Parathyroid adenoma (tissue), 2 donors: ENCODE measurements at regions not wholly inside any gene's neighbourhood (a gene's known extent, or its start where the extent isn't known, plus 50 kb on each side); places are given as distances from the start of the nearest gene placed in this dataset.

ENCODE experiments used
- H2AFZ ChIP-seq: fragments of 300-600 bp; sonication (generic); one replicate; pipeline ENCODE4 v1.7.0; 2017; ENCODE audit warnings: antibody characterized with exemption, mild to moderate bottlenecking
- H3K27ac ChIP-seq: fragments of 300-600 bp; sonication (generic); one replicate; pipeline ENCODE4 v1.7.0; 2017
- H3K27me3 ChIP-seq: fragments of 300-600 bp; sonication (generic); one replicate; pipeline ENCODE4 v1.7.0; 2017; ENCODE audit warnings: low read length; ENCODE audit not compliant: control insufficient read depth, insufficient read depth
- H3K36me3 ChIP-seq: fragments of 300-600 bp; sonication (generic); one replicate; pipeline ENCODE4 v1.7.0; 2017; ENCODE audit warnings: low read length; ENCODE audit not compliant: control insufficient read depth, insufficient read depth
- H3K4me1 ChIP-seq: fragments of 300-600 bp; sonication (generic); one replicate; pipeline ENCODE4 v1.7.0; 2017; ENCODE audit warnings: control low read depth
- H3K4me2 ChIP-seq: fragments of 300-600 bp; sonication (generic); one replicate; pipeline ENCODE4 v1.7.0; 2017; ENCODE audit warnings: low read length
- H3K4me3 ChIP-seq: fragments of 300-600 bp; sonication (generic); one replicate; pipeline ENCODE4 v1.7.0; 2017; ENCODE audit warnings: low read depth, low read length
- H3K79me2 ChIP-seq: fragments of 300-600 bp; sonication (generic); one replicate; pipeline ENCODE4 v1.7.0; 2017; ENCODE audit warnings: control low read depth
- H3K9ac ChIP-seq: fragments of 300-600 bp; sonication (generic); one replicate; pipeline ENCODE4 v1.7.0; 2017; ENCODE audit warnings: mild to moderate bottlenecking
- H3K9me3 ChIP-seq: fragments of 300-600 bp; sonication (generic); one replicate; pipeline ENCODE4 v1.7.0; 2017; ENCODE audit warnings: low read length; ENCODE audit not compliant: control insufficient read depth
- CTCF ChIP-seq: fragments of 300-600 bp; sonication (generic); IDR thresholded peaks from one replicate; pipeline ENCODE4 v1.7.0; 2017; ENCODE audit warnings: antibody characterized with exemption, mild to moderate bottlenecking
- donor health status: primary hyperparathyroidism.

- H3K9ac ChIP-seq: no peak overlapping the region
- H3K27me3 ChIP-seq: no peaks in the 10 kb centered on the region
- no peak overlapping the region for H3K4me2 ChIP-seq
- TF ChIP-seq CTCF: no peak
- H3K27ac ChIP-seq: no peak overlapping the region
- no peak overlapping the region for H3K4me3 ChIP-seq
- no peaks in the 10 kb centered on the region for H3K36me3 ChIP-seq
- H2AFZ ChIP-seq: no peak overlapping the region
- no peaks in the 10 kb centered on the region for H3K9me3 ChIP-seq
- no peaks in the 10 kb centered on the region for H3K79me2 ChIP-seq
- no peaks in the 10 kb centered on the region for H3K4me1 ChIP-seq
Measured at GRCh38 chr11:39917256-39917655, 1542.2 kb downstream of the LRRC4C start.

GRCh38 chr11:39910087-39910486, 1549.4 kb downstream of the LRRC4C start:
- TF ChIP-seq CTCF: no peak
- H3K36me3 ChIP-seq: no peaks in the 10 kb centered on the region
- no peak overlapping the region for H3K4me2 ChIP-seq
- no peaks in the 10 kb centered on the region for H3K4me1 ChIP-seq
- no peaks in the 10 kb centered on the region for H3K9me3 ChIP-seq
- H3K79me2 ChIP-seq: no peaks in the 10 kb centered on the region
- no peak overlapping the region for H3K9ac ChIP-seq
- no peak overlapping the region for H3K4me3 ChIP-seq
- H3K27ac ChIP-seq: no peak overlapping the region
- no peaks in the 10 kb centered on the region for H3K27me3 ChIP-seq
- no peak overlapping the region for H2AFZ ChIP-seq

GRCh38 chr11:39860931-39861330, 1598.5 kb downstream of the LRRC4C start:
- TF ChIP-seq CTCF: no peak
- H3K36me3 ChIP-seq: no peaks in the 10 kb centered on the region
- no peak overlapping the region for H2AFZ ChIP-seq
- no peaks in the 10 kb centered on the region for H3K27me3 ChIP-seq
- no peaks in the 10 kb centered on the region for H3K4me1 ChIP-seq
- no peak overlapping the region for H3K4me2 ChIP-seq
- no peaks in the 10 kb centered on the region for H3K9me3 ChIP-seq
- H3K9ac ChIP-seq: no peak overlapping the region
- H3K27ac ChIP-seq: no peak overlapping the region
- no peak overlapping the region for H3K4me3 ChIP-seq
- no peaks in the 10 kb centered on the region for H3K79me2 ChIP-seq

- Histone ChIP-seq H3K9ac (no peak overlapping the region), H3K79me2 (no peaks in the 10 kb centered on the region), H3K27ac (no peak overlapping the region), H2AFZ (no peak overlapping the region), H3K4me3 (no peak overlapping the region), H3K4me2 (no peak overlapping the region), H3K4me1 (no peaks in the 10 kb centered on the region), H3K36me3 (no peaks in the 10 kb centered on the region), H3K9me3 (no peaks in the 10 kb centered on the region), H3K27me3 (no peaks in the 10 kb centered on the region)
- no peak for TF ChIP-seq CTCF
Measured at GRCh38 chr11:39817241-39817640, 1642.2 kb downstream of the LRRC4C start.

- no peaks in the 10 kb centered on the region for H3K9me3 ChIP-seq
- H3K27me3 ChIP-seq: no peaks in the 10 kb centered on the region
- H3K9ac ChIP-seq: no peak overlapping the region
- H2AFZ ChIP-seq: no peak overlapping the region
- no peak overlapping the region for H3K27ac ChIP-seq
- TF ChIP-seq CTCF: no peak
- no peak overlapping the region for H3K4me3 ChIP-seq
- no peak overlapping the region for H3K4me2 ChIP-seq
- no peaks in the 10 kb centered on the region for H3K4me1 ChIP-seq
- no peaks in the 10 kb centered on the region for H3K79me2 ChIP-seq
- no peaks in the 10 kb centered on the region for H3K36me3 ChIP-seq
Measured at GRCh38 chr11:39810358-39810757, 1649.1 kb downstream of the LRRC4C start.
